SW480 (cell line): ENCODE measurements at regions not wholly inside any gene's neighbourhood (a gene's known extent, or its start where the extent isn't known, plus 50 kb on each side); places are given as distances from the start of the nearest gene placed in this dataset.
A peak's percentile ranks its signal among the peaks of the same experiment; 100 is the strongest.
"Not testable (repeated sequence)": the region's sequence is repeated elsewhere in the genome, so short reads cannot be mapped to it uniquely, and the experiment has no call there.

ENCODE experiments used
- DNase-seq: peaks from one replicate; pipeline ENCODE4 v3.0.0-alpha.2; 2016; ENCODE audit warnings: low spot score

GRCh38 chr9:40097992-40098391 is 742.5 kb downstream of the SPATA31A1 start:
- DNase-seq, result not testable (repeated sequence)

- DNase-seq, result peak; percentile 2
These were observed 750.7 kb downstream of the SPATA31A1 start for GRCh38 chr9:40106003-40106782.

- not testable (repeated sequence) for DNase-seq
These were observed 751.3 kb downstream of the SPATA31A1 start for GRCh38 chr9:40106783-40107248.

- DNase-seq, result not testable (repeated sequence)
These were observed 751.8 kb downstream of the SPATA31A1 start for GRCh38 chr9:40107251-40107650.

- not testable (repeated sequence) for DNase-seq
These were observed 753.0 kb downstream of the SPATA31A1 start for GRCh38 chr9:40108465-40108864.

GRCh38 chr9:40110751-40111150 is 755.3 kb downstream of the SPATA31A1 start:
- not testable (repeated sequence) for DNase-seq

- not testable (repeated sequence) for DNase-seq
These were observed 756.1 kb downstream of the SPATA31A1 start for GRCh38 chr9:40111571-40111970.

- DNase-seq, result not testable (repeated sequence)
These were observed 775.1 kb downstream of the SPATA31A1 start for GRCh38 chr9:40130598-40130997.

- not testable (repeated sequence) for DNase-seq
These were observed 813.7 kb downstream of the SPATA31A1 start for GRCh38 chr9:40169204-40169603.

- not testable (repeated sequence) for DNase-seq
These were observed 817.8 kb downstream of the SPATA31A1 start for GRCh38 chr9:40173316-40173715.

GRCh38 chr9:40174035-40174434 is 818.6 kb downstream of the SPATA31A1 start:
- DNase-seq, result not testable (repeated sequence)

- DNase-seq, result peak; percentile 5
These were observed 821.9 kb downstream of the SPATA31A1 start for GRCh38 chr9:40177403-40177802.

- not testable (repeated sequence) for DNase-seq
These were observed 835.9 kb downstream of the SPATA31A1 start for GRCh38 chr9:40191403-40191802.

GRCh38 chr9:40192162-40192561 is 836.7 kb downstream of the SPATA31A1 start:
- DNase-seq, result not testable (repeated sequence)

- not testable (repeated sequence) for DNase-seq
These were observed 840.8 kb downstream of the SPATA31A1 start for GRCh38 chr9:40196165-40196714.

- DNase-seq, result not testable (repeated sequence)
These were observed 841.3 kb downstream of the SPATA31A1 start for GRCh38 chr9:40196803-40197202.

GRCh38 chr9:40221596-40222233 is 866.2 kb downstream of the SPATA31A1 start:
- not testable (repeated sequence) for DNase-seq

GRCh38 chr9:40222617-40223200 is 867.2 kb downstream of the SPATA31A1 start:
- not testable (repeated sequence) for DNase-seq

- DNase-seq, result not testable (repeated sequence)
These were observed 867.9 kb downstream of the SPATA31A1 start for GRCh38 chr9:40223353-40223752.
